HG02981 (cell line): ENCODE measurements at regions not wholly inside any gene's neighbourhood (a gene's known extent, or its start where the extent isn't known, plus 50 kb on each side); places are given as distances from the start of the nearest gene placed in this dataset.

Source experiments
- ATAC-seq: cut with Tn5 transposase; IDR thresholded peaks from one replicate; pipeline ENCODE4 v1.9.1; 2021; ENCODE audit warnings: mild to moderate bottlenecking, moderate library complexity; ENCODE audit not compliant: unreplicated experiment

GRCh38 chr10:35922876-35923600 is 280.9 kb upstream of the FZD8 start:
- no peak for ATAC-seq

GRCh38 chr10:35921866-35922350 is 279.8 kb upstream of the FZD8 start:
- no peak for ATAC-seq

- no peak for ATAC-seq
Observed at GRCh38 chr10:35916791-35917190, 274.7 kb upstream of the FZD8 start.

GRCh38 chr10:35913628-35914027 is 271.5 kb upstream of the FZD8 start:
- no peak for ATAC-seq

GRCh38 chr10:35912615-35913569 is 270.8 kb upstream of the FZD8 start:
- ATAC-seq, result no peak

- no peak for ATAC-seq
Observed at GRCh38 chr10:35911954-35912353, 269.9 kb upstream of the FZD8 start.

GRCh38 chr10:35911233-35911632 is 269.1 kb upstream of the FZD8 start:
- ATAC-seq, result no peak

- ATAC-seq, result no peak
Observed at GRCh38 chr10:35910234-35910633, 268.1 kb upstream of the FZD8 start.

- ATAC-seq, result no peak
Observed at GRCh38 chr10:35909121-35909720, 267.1 kb upstream of the FZD8 start.

- ATAC-seq, result no peak
Observed at GRCh38 chr10:35908451-35908850, 266.4 kb upstream of the FZD8 start.

GRCh38 chr10:35907548-35907947 is 265.5 kb upstream of the FZD8 start:
- no peak for ATAC-seq

GRCh38 chr10:35906155-35906554 is 264.1 kb upstream of the FZD8 start:
- no peak for ATAC-seq

- no peak for ATAC-seq
Observed at GRCh38 chr10:35903021-35903420, 260.9 kb upstream of the FZD8 start.

GRCh38 chr10:35898716-35899440 is 256.8 kb upstream of the FZD8 start:
- ATAC-seq, result no peak

GRCh38 chr10:35896001-35896400 is 253.9 kb upstream of the FZD8 start:
- ATAC-seq, result no peak

- ATAC-seq, result no peak
Observed at GRCh38 chr10:35895331-35895730, 253.2 kb upstream of the FZD8 start.

GRCh38 chr10:35892526-35892925 is 250.4 kb upstream of the FZD8 start:
- ATAC-seq, result no peak

- ATAC-seq, result no peak
Observed at GRCh38 chr10:35890676-35891495, 248.8 kb upstream of the FZD8 start.

GRCh38 chr10:35889971-35890675 is 248.0 kb upstream of the FZD8 start:
- no peak for ATAC-seq
